Left renal cortex interstitium (tissue), 4 donors: ENCODE measurements at regions not wholly inside any gene's neighbourhood (a gene's known extent, or its start where the extent isn't known, plus 50 kb on each side); places are given as distances from the start of the nearest gene placed in this dataset.

Source experiments
- DNase-seq, 4 donors: peaks; one replicate each; pipeline ENCODE4 v3.0.0-alpha.2; 2013; ENCODE audit warnings: low read depth in 4 of 4, low spot score in 2 of 4, missing footprints in 1 of 4

- DNase-seq: no peak
Observed at GRCh38 chr4:141575884-141576283, 60.5 kb upstream of the IL15 start.

GRCh38 chr4:141576585-141577110 is 59.7 kb upstream of the IL15 start:
- DNase-seq: no peak

GRCh38 chr4:141578451-141578850 is 57.9 kb upstream of the IL15 start:
- no peak for DNase-seq

- DNase-seq: no peak
Observed at GRCh38 chr4:141580523-141580922, 55.9 kb upstream of the IL15 start.
